WTC11 (cell line): ENCODE measurements at regions not wholly inside any gene's neighbourhood (a gene's known extent, or its start where the extent isn't known, plus 50 kb on each side); places are given as distances from the start of the nearest gene placed in this dataset.
"Not testable (repeated sequence)": the region's sequence is repeated elsewhere in the genome, so short reads cannot be mapped to it uniquely, and the experiment has no call there.

Source experiments
- ATAC-seq: fragments of 200-7000 bp; cut with Tn5 transposase; 2 replicates; pipeline ENCODE4 v1.10.0; 2021; ENCODE audit warnings: mild to moderate bottlenecking, moderate library complexity
- CTCF ChIA-PET: fragments of 300-600 bp; sonication (Branson Sonifier 250); formaldehyde crosslinking; loops from one replicate; lab custom pipeline; 2021; ENCODE audit warnings: antibody characterized with exemption; lab: Charles Lee
- POLR2A ChIA-PET: fragments of 350-600 bp; sonication (Branson Sonifier 250); formaldehyde crosslinking; loops from one replicate; lab custom pipeline; 2021; ENCODE audit warnings: antibody characterized with exemption; lab: Charles Lee
- DNase-seq: peaks from one replicate; pipeline ENCODE4 v3.0.0; 2021; ENCODE audit warnings: low spot score
- H3K27ac Mint-ChIP-seq: 2 replicates; pipeline ENCODE4 v1.8.0; 2021; ENCODE audit warnings: mixed read lengths
- H3K27me3 Mint-ChIP-seq: 2 replicates; pipeline ENCODE4 v1.8.0; 2021; ENCODE audit warnings: low read depth, mild to moderate bottlenecking, moderate library complexity, mixed read lengths
- H3K36me3 Mint-ChIP-seq: 2 replicates; pipeline ENCODE4 v1.8.0; 2021; ENCODE audit warnings: mixed read lengths
- H3K4me1 Mint-ChIP-seq: 2 replicates; pipeline ENCODE4 v1.8.0; 2022; ENCODE audit warnings: mixed read lengths
- H3K4me3 Mint-ChIP-seq: 2 replicates; pipeline ENCODE4 v1.8.0; 2021; ENCODE audit warnings: mild to moderate bottlenecking, moderate library complexity, mixed read lengths
- H3K9me3 Mint-ChIP-seq: 2 replicates; pipeline ENCODE4 v1.8.0; 2021; ENCODE audit warnings: mixed read lengths
- ATF1 ChIP-seq: sonication (generic); formaldehyde crosslinking; IDR thresholded peaks from 2 replicates; pipeline ENCODE4 v1.8.1; 2023; ENCODE audit warnings: mild to moderate bottlenecking, moderate library complexity, missing genetic modification reagents
- ATF3 ChIP-seq: sonication (generic); formaldehyde crosslinking; conservative IDR thresholded peaks from 2 replicates; pipeline ENCODE4 v1.8.1; 2022; ENCODE audit warnings: mild to moderate bottlenecking, missing genetic modification reagents
- CBFB ChIP-seq: sonication (generic); formaldehyde crosslinking; IDR thresholded peaks from 2 replicates; pipeline ENCODE4 v1.8.1; 2022; ENCODE audit warnings: mild to moderate bottlenecking, low read depth, missing genetic modification reagents
- CREB1 ChIP-seq: sonication (generic); formaldehyde crosslinking; IDR thresholded peaks from 2 replicates; pipeline ENCODE4 v1.8.0; 2023; ENCODE audit warnings: mild to moderate bottlenecking, missing genetic modification reagents
- ELF4 ChIP-seq: sonication (generic); formaldehyde crosslinking; IDR thresholded peaks from 2 replicates; pipeline ENCODE4 v1.8.1; 2022; ENCODE audit warnings: low read depth, mild to moderate bottlenecking, moderate library complexity, missing genetic modification reagents
- ETV6 ChIP-seq: sonication (generic); formaldehyde crosslinking; IDR thresholded peaks from 2 replicates; pipeline ENCODE4 v1.8.1; 2022; ENCODE audit warnings: mild to moderate bottlenecking, missing genetic modification reagents
- FOXP1 ChIP-seq: sonication (generic); formaldehyde crosslinking; IDR thresholded peaks from 2 replicates; pipeline ENCODE4 v1.8.0; 2022; ENCODE audit warnings: missing genetic modification reagents, mild to moderate bottlenecking, moderate library complexity, borderline replicate concordance
- GABPB1 ChIP-seq: sonication (generic); formaldehyde crosslinking; IDR thresholded peaks from 2 replicates; pipeline ENCODE4 v1.8.1; 2023; ENCODE audit warnings: mild to moderate bottlenecking, missing genetic modification reagents
- GRHL2 ChIP-seq: fragments of 250-450 bp; sonication (Bioruptor Pico); IDR thresholded peaks from 2 replicates; pipeline ENCODE4 v1.8.0; 2022; ENCODE audit warnings: mild to moderate bottlenecking, moderate library complexity; ENCODE audit not compliant: insufficient replicate concordance, severe bottlenecking
- HMGA2 ChIP-seq: fragments of 250-450 bp; sonication (Bioruptor Pico); IDR thresholded peaks from 2 replicates; pipeline ENCODE4 v1.4.0; 2021; ENCODE audit warnings: mild to moderate bottlenecking, moderate library complexity
- MXD4 ChIP-seq: fragments of 250-450 bp; sonication (Bioruptor Pico); IDR thresholded peaks from 2 replicates; pipeline ENCODE4 v1.8.0; 2021; ENCODE audit warnings: mild to moderate bottlenecking, moderate library complexity, borderline replicate concordance
- NFE2L1 ChIP-seq: sonication (generic); formaldehyde crosslinking; IDR thresholded peaks from 2 replicates; pipeline ENCODE4 v1.8.1; 2023; ENCODE audit warnings: missing genetic modification reagents
- NFYB ChIP-seq: sonication (generic); formaldehyde crosslinking; conservative IDR thresholded peaks from 2 replicates; pipeline ENCODE4 v1.8.0; 2022; ENCODE audit warnings: low read depth, missing genetic modification reagents
- NR3C1 ChIP-seq: sonication (generic); formaldehyde crosslinking; conservative IDR thresholded peaks from 2 replicates; pipeline ENCODE4 v1.8.1; 2023; ENCODE audit warnings: low read depth, mild to moderate bottlenecking, missing genetic modification reagents
- PRRX2 ChIP-seq: fragments of 250-450 bp; sonication (Bioruptor Pico); IDR thresholded peaks from 2 replicates; pipeline ENCODE4 v1.8.0; 2021; ENCODE audit warnings: mild to moderate bottlenecking
- RELA ChIP-seq: sonication (generic); formaldehyde crosslinking; IDR thresholded peaks from 2 replicates; pipeline ENCODE4 v1.8.1; 2022; ENCODE audit warnings: missing genetic modification reagents, mild to moderate bottlenecking, borderline replicate concordance
- SMAD3 ChIP-seq: sonication (generic); formaldehyde crosslinking; IDR thresholded peaks from 2 replicates; pipeline ENCODE4 v1.8.0; 2022; ENCODE audit warnings: missing genetic modification reagents, mild to moderate bottlenecking, borderline replicate concordance
- SOX15 ChIP-seq: fragments of 250-450 bp; sonication (Bioruptor Pico); IDR thresholded peaks from 2 replicates; pipeline ENCODE4 v1.9.0; 2021; ENCODE audit warnings: mild to moderate bottlenecking
- STAT6 ChIP-seq: sonication (generic); formaldehyde crosslinking; conservative IDR thresholded peaks from 2 replicates; pipeline ENCODE4 v1.8.1; 2023; ENCODE audit warnings: mild to moderate bottlenecking, low read depth, missing genetic modification reagents, moderate library complexity
- TCF7 ChIP-seq: sonication (generic); formaldehyde crosslinking; IDR thresholded peaks from 2 replicates; pipeline ENCODE4 v1.8.0; 2022; ENCODE audit warnings: mild to moderate bottlenecking, low read depth, missing genetic modification reagents, moderate library complexity
- TEAD1 ChIP-seq: sonication (generic); formaldehyde crosslinking; IDR thresholded peaks from 2 replicates; pipeline ENCODE4 v1.8.0; 2022; ENCODE audit warnings: mild to moderate bottlenecking, missing genetic modification reagents
- USF2 ChIP-seq: sonication (generic); formaldehyde crosslinking; IDR thresholded peaks from 2 replicates; pipeline ENCODE4 v1.8.1; 2023; ENCODE audit warnings: mild to moderate bottlenecking, missing genetic modification reagents, moderate library complexity
- ZMAT4 ChIP-seq: fragments of 250-450 bp; sonication (Bioruptor Pico); IDR thresholded peaks from 2 replicates; pipeline ENCODE4 v1.9.0; 2021; ENCODE audit warnings: mild to moderate bottlenecking
- ZNF232 ChIP-seq: sonication (generic); formaldehyde crosslinking; IDR thresholded peaks from 2 replicates; pipeline ENCODE4 v1.8.0; 2022; ENCODE audit warnings: mild to moderate bottlenecking, missing genetic modification reagents
- ZNF317 ChIP-seq: sonication (generic); formaldehyde crosslinking; IDR thresholded peaks from 2 replicates; pipeline ENCODE4 v1.8.1; 2023; ENCODE audit warnings: low read depth, mild to moderate bottlenecking, moderate library complexity, missing genetic modification reagents, borderline replicate concordance
- ZNF425 ChIP-seq: fragments of 250-450 bp; sonication (Bioruptor Pico); conservative IDR thresholded peaks from 2 replicates; pipeline ENCODE4 v1.9.0; 2021; ENCODE audit warnings: mild to moderate bottlenecking
- ZNF671 ChIP-seq: fragments of 250-450 bp; sonication (Bioruptor Pico); IDR thresholded peaks from 2 replicates; pipeline ENCODE4 v1.8.0; 2021; ENCODE audit warnings: mild to moderate bottlenecking

- TF ChIP-seq USF2 (CRISPR knock-in tag): no peak
- TF ChIP-seq ETV6 (CRISPR knock-in tag): no peak
- TF ChIP-seq ZNF671 (CRISPR knock-in tag): no peak
- no peak for TF ChIP-seq HMGA2 (CRISPR knock-in tag)
- no peak for TF ChIP-seq TCF7 (CRISPR knock-in tag)
- no peak for TF ChIP-seq ATF3 (CRISPR knock-in tag)
- TF ChIP-seq ZNF425: no peak
- TF ChIP-seq ZMAT4: no peak
- no peak for TF ChIP-seq SOX15 (CRISPR knock-in tag)
- TF ChIP-seq ATF1: no peak
- TF ChIP-seq GRHL2 (CRISPR knock-in tag): no peak
- TF ChIP-seq, all 79 proteins: peak for 0
Measured at GRCh38 chr18:30855762-30856161, 186.8 kb downstream of the DSC3 start (continued).

GRCh38 chr18:30852980-30853379 lies 189.6 kb downstream of the DSC3 start:
- H3K27ac Mint-ChIP-seq: no peak overlapping the region
- H3K36me3 Mint-ChIP-seq: peaks cover 5% of the 10 kb centered on the region; the same call in 1 of the 2 replicates
- H3K4me3 Mint-ChIP-seq: no peak overlapping the region
- no peak for ATAC-seq
- no peak for TF ChIP-seq MXD4 (CRISPR knock-in tag)
- TF ChIP-seq NFE2L1: no peak
- TF ChIP-seq RELA (CRISPR knock-in tag): no peak
- no peak for TF ChIP-seq TEAD1
- TF ChIP-seq ZNF232 (CRISPR knock-in tag): no peak
- TF ChIP-seq PRRX2: no peak
- no peak for TF ChIP-seq GABPB1 (CRISPR knock-in tag)
- no peak for TF ChIP-seq NFYB
- TF ChIP-seq, all 79 proteins: peak for 0
- DNase-seq: no peak
- ChIA-PET CTCF (interaction anchor here (0.5 kb wide), 1 partner anchor 754 kb away, joined by 3 read pairs; no protein-coding TSS in a partner anchor), POLR2A (no interaction called here)
- Mint-ChIP-seq H3K27me3 (no peaks in the 10 kb centered on the region), H3K9me3 (peaks cover 19% of the 10 kb centered on the region), H3K4me1 (no peaks in the 10 kb centered on the region)

GRCh38 chr18:30852541-30852940 lies 190.0 kb downstream of the DSC3 start:
- peaks cover 5% of the 10 kb centered on the region; the same call in 1 of the 2 replicates for H3K36me3 Mint-ChIP-seq
- ATAC-seq (no peak), DNase-seq (no peak)
- TF ChIP-seq SMAD3 (CRISPR knock-in tag): no peak
- TF ChIP-seq FOXP1 (CRISPR knock-in tag): no peak
- TF ChIP-seq CBFB: no peak
- no peak for TF ChIP-seq STAT6 (CRISPR knock-in tag)
- TF ChIP-seq CREB1 (CRISPR knock-in tag): no peak
- no peak for TF ChIP-seq ELF4 (CRISPR knock-in tag)
- TF ChIP-seq NR3C1 (CRISPR knock-in tag): no peak
- TF ChIP-seq ZNF671 (CRISPR knock-in tag): no peak
- TF ChIP-seq ZNF317 (CRISPR knock-in tag): no peak
- no peak overlapping the region for H3K4me3 Mint-ChIP-seq
- H3K27me3 Mint-ChIP-seq: no peaks in the 10 kb centered on the region
- POLR2A ChIA-PET: no interaction called here
- H3K4me1 Mint-ChIP-seq: no peaks in the 10 kb centered on the region
- CTCF ChIA-PET: no interaction called here
- H3K27ac Mint-ChIP-seq: no peak overlapping the region
- peaks cover 21% of the 10 kb centered on the region for H3K9me3 Mint-ChIP-seq

GRCh38 chr18:30839056-30839561 lies 203.4 kb downstream of the DSC3 start:
- H3K4me1 Mint-ChIP-seq, H3K36me3 Mint-ChIP-seq, DNase-seq, H3K4me3 Mint-ChIP-seq, POLR2A ChIA-PET, H3K27ac Mint-ChIP-seq, H3K27me3 Mint-ChIP-seq, ATAC-seq: not testable (repeated sequence)
- H3K9me3 Mint-ChIP-seq: peaks cover 25% of the 10 kb centered on the region
- CTCF ChIA-PET: interaction anchor here (0.9 kb wide), 1 partner anchor 463 kb away, joined by 4 read pairs; no protein-coding TSS in a partner anchor
